SW480 (cell line): ENCODE measurements at regions not wholly inside any gene's neighbourhood (a gene's known extent, or its start where the extent isn't known, plus 50 kb on each side); places are given as distances from the start of the nearest gene placed in this dataset.

ENCODE experiments used
- DNase-seq: peaks from one replicate; pipeline ENCODE4 v3.0.0-alpha.2; 2016; ENCODE audit warnings: low spot score

DNA sequence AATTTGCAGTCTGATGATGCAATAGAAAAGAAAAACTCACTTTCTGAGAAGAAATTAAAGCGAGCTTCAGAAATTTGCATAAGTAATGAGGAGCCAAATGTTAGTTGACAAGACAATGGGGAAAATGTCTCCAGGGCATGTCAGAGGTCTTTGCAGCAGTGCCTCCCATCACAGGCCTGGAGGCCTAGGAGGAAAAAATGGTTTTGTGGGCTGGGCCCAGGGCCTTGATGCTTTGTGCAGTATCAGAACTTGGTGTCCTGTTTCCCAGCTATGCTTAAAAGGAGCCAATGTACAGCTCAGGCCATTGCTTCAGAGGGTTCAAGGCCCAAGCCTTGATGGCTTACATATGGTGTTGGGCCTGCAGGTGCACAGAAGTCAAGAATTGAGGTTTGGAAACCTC, 298.4 kb downstream of the SMARCA2 start:
- no peak for DNase-seq

DNA sequence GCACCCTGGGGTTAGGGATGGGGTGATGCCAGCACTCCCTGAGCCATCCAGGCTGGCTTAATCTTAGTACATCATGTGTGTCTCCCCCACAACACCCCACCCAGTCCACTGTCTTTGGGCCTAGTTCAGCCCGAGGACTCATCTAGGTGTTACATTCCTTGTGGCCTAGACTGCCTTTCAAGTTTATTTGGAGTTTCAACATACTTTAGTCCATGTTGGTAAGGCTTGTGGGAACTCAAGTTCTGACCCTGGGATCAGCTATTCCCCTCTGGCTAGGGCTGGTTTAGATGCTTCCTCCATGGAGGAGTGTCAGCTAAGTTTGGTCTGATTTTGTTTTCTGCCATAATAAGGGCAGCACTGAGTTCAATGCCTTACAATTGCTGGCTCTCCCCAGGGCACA, 302.4 kb downstream of the SMARCA2 start:
- DNase-seq = no peak

DNA sequence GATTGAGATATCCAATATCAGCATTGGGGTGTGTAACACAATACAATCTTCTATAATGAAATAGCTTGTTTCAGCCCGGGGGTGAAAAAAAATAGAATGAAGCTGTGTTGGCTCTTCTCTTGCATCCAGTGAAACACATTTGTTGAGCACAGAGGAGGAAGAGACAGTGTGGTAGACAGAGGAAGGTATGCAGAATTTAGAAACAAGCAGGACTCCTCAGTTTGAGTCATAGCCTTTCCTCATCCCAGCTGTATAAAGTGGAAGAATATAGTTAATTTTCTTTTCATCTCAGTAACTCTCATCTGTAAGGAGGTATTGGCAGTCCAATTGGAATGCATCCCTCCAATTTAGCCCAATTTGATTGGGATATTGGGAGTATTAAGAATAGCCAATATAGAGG, 302.2 kb upstream of the VLDLR start:
- DNase-seq = no peak

DNA sequence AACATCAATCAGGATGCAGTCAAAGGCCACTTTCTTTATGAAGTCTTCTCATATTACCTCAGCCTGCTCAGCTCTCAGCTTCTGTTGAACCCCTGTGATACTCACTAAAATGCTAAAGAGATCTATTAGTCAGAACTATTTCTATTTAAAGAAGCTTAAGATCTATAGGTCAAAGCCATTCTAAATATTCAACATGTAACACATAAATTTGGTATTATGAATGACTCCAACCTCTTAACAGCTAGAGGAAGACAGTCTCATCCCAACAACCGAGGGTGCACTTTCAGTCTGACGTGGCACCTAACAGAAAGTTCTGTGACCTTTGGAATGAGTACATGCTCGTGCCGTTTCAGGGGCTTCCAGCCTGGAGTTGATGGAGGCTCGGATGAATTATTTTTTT, 301.5 kb upstream of the VLDLR start:
- DNase-seq = no peak

DNA sequence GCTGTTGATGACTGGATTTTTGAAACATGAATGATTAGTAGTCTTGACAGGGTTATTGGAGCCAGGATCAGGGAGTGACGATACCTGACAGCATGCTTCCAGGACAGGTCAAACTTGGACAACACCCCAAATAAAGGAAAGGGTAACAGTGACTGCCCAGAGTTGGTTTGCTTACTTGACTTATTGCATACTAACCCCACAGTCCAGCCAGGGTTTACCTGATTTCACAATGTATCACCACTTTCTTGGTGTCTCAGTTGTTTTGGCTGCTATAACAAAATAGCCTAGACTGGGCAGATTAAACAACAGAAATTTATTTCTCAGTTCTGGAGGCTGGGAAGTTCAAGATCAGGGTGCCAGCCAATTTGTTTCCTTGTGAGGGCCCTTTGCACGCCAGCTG, 301.0 kb upstream of the VLDLR start:
- DNase-seq = no peak

DNA sequence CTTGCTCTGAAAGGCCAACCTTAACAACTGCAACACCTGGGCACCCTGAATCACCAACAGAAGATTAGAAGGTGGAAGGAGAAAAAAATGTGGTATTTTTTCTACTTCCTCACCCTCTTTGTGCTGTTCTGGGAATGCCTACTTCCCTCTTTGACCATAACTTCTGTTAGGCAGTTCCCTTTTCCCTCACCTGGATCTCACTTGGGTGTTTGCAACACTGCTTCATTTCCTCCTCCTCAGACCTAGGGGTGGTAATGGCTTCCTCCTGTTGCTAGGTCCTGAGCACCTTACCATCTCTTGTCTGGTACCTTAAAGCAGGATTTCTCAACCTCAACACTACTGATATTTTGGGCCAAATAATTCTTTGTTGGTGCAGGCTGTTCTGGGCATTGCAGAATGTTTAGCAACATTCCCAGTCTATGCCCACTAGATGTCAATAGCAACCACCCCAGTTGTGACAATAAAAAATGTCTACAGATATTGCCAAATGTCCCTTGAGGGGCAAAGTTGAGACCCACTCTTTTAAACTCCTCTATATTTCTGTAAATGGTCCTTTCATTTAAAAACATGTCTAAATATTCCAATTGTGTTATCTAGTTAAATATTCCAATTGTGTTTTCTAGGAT, 300.0 kb upstream of the VLDLR start:
- no peak for DNase-seq

DNA sequence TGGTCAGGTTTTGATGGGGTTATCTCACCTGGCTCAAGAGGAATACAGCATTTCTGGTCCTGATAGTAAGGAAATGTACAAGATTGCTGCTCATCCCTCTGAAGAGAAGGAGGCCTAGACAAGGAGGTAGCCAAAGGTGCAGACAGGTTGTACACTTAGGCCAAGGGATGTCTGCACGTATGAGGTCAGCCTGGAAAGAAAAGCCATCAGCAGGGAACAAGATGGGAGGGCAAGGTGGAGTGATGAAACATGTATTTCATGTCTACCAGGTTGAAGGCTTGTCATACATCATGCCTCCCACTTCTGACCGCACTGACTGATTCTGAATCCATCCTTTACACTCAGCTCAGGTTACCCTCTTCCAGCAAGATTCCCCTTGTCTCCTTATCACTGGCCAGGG, 296.8 kb upstream of the VLDLR start:
- no peak for DNase-seq

DNA sequence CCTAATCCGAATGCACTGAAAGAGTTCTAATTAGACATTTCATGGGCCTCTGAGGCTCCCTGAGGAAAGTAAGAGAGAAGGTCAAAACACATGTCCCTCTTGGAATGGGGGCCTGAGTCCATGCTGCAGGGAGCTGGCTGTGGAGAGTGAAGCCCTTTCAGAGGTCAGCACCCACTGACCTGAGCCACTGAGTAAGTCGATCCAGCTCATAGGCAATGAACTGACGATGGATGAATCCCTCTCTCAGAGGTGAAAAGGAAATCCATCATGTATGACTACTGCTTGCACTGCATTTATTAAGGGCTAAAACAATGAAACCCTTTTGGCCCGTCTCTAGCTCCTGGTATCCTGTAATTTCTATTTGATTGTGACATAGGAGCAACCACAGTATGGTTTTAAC, 288.9 kb upstream of the VLDLR start:
- DNase-seq = no peak

DNA sequence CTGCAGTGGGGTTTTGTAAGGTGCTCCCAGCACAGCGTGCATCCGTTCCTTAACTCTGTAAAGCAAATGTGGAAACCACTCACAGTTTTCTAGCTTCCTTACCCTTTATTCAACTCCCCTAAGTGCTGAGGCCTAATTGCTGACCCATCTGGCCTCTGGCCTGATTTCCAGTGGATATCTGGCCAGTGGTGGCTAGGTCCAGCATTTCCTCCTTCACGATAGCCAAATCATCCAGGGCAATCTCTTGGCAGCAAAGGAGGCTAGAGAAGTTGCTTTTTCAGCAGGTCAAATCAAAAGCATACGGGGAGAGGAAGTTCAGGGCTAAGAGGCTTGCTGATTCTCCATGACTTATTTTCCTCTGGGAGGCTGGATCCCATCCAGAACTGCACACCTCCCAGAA, 286.3 kb upstream of the VLDLR start:
- no peak for DNase-seq

DNA sequence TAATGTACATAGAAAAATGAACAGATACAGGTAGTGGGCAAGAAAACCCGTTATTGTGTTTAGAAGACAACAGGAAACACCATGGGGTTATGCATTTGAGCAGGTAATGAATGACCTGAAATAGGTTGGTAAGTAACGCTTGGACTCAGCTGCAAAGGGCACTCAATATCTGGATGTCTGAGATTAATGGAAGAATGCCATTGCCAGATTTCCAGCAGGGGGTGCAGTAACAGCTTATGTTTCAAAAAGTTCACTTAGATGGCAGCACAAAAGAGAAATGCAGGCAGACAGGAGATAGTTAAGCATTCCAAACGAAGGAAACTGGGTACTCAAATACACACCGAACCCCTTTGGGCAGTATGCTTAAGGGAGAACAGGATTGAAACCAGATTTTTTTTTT, 285.5 kb upstream of the VLDLR start:
- DNase-seq = peak; percentile 6

DNA sequence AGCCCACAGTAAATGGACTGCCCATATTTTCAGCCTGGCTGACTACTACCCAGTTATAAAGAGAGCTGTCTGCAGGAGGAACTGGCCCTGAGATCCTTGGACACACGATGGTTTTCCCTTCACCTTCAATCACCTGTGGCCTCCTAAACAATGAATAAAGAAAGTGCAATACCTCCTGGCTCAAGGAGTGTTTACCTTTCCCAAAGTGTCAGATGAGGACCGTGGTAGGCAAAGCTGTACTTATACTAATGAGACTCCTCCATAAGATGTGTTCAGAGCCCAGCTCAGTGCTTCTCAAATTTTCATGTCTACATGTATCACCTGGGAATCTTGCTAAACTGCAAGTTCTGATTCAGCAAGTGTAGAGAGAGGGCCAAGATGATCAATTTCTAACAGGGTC, 284.5 kb upstream of the VLDLR start:
- no peak for DNase-seq

DNA sequence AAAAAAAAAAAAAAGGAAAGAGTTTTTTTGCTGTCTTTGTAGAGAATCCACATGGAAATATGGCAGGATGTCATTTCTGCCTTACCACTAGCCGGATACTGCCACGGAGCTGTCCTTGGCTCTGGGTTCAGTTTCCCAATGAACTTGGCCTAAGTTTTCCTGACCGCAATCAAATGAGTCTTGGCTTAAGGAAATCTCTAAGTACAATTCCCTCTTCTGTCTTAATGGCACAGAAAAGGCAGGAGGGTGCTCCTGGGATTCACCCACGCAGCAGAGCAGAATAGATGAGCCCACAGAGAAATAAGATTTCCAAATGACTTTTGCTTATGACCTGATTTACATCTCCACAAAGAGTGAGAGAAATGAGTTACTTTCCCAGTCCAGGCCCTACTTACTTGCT, 284.0 kb upstream of the VLDLR start:
- no peak for DNase-seq

DNA sequence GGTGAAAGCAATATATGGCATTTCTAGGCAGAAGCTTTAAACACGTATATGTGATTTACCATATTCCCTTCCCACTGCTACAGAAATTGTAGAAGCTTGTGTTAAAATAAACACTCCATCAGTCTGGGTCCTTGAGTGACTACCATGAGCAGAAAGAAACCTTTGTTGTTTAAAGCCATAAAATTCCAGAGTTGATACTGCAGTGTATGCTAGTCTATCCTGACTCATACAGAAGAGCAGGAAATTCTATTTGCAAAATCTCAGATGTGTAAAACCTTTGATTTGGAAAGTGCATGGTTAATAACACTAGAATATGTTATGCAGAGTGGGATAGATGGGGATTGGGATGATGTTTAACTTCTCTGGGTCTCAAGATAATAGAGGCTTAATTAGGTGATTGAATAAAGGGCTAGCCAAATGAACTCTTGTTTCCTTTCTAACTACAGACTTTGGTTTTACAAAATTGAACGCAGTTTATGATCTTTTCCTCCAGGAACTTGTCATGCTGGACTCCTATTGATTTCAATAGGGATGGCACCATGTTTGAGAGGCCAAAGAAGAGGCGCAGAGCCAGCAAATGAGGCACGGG, 282.7 kb upstream of the VLDLR start:
- no peak for DNase-seq

DNA sequence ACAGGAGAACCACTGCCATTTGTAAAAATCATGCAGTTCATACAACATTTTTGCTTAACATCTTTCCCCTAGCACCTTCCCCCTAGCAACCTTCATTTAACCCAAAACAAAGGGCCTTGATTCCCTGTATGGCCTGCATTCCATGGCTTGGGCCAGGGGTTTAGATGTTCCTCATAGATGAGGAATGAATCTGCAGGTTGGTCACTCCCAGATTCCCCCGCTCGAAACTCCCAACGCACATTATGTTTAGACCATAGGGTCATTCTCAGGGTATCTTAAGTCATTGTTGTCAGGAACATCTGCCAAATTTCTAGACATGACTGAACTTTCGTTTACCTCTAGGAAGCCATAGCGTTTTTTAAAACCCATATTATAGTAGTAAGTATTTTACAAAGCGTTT, 282.2 kb upstream of the VLDLR start:
- DNase-seq = no peak

DNA sequence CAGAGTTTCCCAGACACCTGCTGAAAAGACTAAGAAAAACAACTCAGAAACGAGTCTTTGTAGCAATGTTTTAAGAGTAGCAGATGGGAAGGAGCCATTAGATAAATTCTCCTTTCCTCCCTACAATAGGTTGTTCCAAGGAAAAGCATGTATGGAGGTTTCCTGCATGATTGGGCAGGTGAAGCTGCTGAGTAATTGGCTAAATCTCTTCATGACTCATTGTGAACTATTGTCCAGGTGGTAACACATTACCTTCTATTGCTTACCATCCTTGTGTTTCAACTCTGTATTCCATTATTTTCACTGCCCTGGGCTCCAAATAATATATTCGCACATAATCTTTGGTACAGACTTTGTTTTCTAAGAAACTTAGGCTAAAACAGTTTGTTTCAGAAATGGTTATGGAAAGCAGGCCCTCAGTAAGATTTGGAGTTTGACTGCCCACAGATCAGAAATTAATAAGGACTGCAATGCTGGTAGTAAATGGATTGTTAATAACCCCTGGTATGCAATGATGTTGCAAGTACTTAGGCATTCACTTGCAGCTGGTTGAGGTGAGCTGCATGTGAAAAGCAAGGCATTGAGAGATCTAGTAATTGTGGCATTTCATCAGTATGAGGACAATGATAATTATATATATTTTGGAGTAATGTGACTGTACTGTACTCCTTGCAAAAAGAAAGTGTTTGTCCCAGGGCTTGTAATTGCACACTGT, 281.4 kb upstream of the VLDLR start:
- no peak for DNase-seq

DNA sequence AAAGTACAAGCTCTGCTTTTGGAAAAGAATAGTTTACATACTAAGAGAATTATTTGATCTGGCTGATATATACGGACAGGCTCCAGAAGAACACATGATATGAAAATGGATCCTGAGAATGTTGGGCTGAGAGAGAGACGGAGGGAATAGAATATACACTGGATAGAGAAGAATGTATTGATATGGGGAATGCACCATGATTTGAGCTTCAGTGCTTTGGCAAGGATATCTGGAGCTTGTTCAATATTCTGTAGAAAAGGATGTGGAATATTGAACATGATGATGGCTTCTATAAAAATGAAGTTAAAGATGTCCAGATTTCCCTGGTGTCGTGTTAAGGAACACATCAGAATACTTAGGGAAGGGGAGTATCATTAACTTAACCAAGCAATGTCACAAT, 280.5 kb upstream of the VLDLR start:
- no peak for DNase-seq

DNA sequence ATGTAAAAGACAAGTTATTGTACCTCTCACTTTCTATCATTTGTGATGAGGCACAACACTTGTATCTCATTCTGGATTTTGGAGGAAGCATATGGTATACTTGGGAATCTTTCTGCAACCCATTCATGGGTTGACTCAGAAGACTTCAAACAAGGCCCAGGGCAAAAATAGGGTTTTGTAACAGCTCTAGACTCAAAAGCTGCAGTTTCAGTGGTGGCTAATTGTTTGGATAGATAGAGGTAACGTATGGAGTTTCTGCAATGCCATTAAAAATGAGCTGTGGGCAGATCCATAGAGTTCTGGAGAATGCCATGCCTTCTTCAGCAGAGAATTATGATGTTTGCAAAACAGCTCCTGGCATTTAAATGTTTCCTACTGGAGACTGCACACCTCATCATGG, 279.6 kb upstream of the VLDLR start:
- no peak for DNase-seq

DNA sequence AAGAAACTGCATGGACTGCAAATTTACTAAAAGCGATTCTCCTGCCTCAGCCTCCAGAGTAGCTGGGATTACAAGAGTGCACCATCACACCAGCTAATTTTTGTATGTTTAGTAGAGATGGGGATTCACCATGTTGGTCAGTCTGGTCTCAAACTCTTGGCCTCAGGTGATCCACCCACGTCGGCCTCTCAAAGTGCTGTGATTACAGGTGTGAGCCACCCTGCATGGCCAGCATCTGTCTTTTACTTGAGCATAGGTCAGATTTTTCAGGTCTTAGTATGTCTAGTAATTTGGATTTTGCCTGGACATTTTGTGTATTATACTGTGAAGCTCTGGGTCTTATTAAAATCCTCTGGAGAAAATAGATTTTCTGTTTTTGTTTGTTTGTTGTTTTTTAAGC, 277.8 kb upstream of the VLDLR start:
- no peak for DNase-seq

DNA sequence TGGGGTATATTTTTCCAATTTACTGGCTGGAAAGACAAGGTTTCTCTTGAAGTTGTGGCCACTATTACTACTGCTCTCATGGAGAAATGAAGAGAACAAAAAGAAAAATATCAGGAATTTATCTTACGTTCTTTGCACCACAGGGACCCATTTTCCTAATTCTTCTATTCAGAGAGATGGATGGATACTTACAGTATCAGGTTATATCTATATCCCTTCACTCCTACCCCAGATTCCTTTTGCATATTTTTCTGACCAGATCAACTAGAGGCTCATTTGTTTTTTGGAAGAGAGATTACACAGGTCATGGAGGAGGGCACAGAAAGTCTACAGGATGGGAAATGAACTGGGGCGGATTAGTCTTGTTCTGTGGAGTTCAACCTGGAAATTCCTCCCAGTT, 277.2 kb upstream of the VLDLR start:
- no peak for DNase-seq

DNA sequence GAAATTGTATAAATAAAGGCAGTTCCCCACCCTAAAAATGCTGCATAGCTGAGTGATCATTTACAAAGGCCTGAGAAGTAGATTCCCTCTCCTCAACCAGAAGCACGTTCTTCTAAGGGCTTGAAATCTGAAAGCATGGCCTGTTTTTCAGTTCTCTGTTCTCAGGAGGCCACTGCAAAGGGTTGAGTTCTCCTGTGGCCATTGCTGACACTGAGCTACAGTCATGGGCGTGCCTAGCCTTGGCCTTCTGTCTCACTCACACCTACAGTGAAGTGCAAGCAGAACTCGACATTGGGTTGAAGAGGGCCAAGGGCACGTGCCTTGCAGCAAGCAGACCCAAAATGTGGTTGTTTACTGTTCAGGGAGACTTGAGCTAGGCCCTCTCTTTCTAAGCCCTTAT, 276.6 kb upstream of the VLDLR start:
- no peak for DNase-seq

DNA sequence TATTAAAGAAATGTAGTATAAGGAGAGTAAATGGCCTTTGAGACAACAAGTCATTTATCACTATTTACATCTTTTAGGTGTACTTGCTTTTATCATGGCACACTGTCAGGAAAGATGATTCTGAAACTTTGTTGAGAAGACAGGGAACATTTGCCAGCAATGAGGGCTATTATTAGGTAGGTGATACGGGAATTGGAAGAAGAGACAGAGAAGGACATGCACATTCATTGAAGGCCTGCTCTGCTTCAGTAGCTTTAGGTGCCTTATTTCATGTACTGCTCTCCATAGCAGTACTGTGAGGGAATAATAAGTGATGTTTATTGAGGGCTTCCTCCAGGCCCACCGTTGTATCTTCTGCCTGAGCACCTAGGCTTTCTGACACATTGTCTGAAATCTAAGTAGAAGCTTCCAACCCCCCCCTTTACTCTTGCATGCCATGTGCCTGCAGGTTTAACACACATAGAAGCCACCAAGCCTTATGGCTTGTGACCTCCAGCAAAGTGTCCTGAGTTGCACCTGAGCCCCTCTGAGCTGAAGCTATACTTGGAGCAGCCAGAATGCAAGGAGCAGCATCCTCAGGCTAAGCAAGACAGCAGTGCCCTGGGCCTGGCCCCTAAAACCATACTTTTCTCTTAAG, 275.2 kb upstream of the VLDLR start:
- DNase-seq = no peak

DNA sequence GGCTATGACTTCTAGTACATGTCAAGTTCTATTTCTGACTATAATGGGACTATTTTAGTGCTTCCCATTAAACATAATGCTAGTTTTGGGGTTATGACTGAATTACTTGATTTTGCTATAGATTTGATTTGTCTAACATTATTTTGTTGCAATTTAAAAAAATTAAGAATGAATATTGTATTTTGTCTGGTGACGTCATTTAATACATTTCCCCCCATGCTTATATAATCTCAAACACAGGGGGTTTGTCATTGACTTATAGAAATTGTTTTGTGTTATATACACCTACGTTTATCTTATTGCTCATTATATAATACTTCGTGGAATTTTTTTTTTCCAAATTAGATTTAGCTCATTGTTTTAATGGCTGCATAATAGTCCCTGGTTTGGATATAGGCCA, 270.3 kb upstream of the VLDLR start:
- no peak for DNase-seq

DNA sequence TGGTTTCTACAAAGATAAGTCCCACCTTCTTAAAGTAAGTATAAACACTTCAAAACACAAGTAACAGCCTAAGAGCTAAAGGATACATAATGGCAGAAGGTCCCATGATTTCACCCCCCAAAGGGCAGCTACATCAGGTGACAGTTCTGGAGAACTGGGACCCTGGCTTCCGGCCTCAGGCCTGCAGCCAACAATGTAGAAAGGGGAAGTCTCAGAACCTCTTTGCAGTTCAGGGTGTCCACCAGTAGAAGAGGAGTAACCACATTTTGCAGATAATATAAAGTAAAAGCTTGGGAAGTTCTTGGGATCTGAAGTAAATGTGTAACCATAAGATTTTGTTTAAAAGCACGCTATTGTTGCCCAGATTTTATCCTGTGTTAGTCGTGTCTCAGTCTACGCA, 267.4 kb upstream of the VLDLR start:
- DNase-seq = no peak
